Smooth muscle cell (in vitro differentiated cells): ENCODE measurements at regions not wholly inside any gene's neighbourhood (a gene's known extent, or its start where the extent isn't known, plus 50 kb on each side); places are given as distances from the start of the nearest gene placed in this dataset.

ENCODE experiments used
- DNase-seq: peaks from one replicate; lab custom pipeline; 2025; ENCODE audit not compliant: unreplicated experiment; lab: John Stamatoyannopoulos, UW
- H2AFZ ChIP-seq: fragments of 200-600 bp; sonication (generic); 2 replicates; pipeline ENCODE4 v1.6.0; 2016; ENCODE audit warnings: antibody characterized with exemption, low read depth, mild to moderate bottlenecking
- H3F3A ChIP-seq: fragments of 200-600 bp; sonication (generic); 2 replicates; pipeline ENCODE4 v1.6.0; 2017; ENCODE audit warnings: antibody characterized with exemption, low read depth
- H3K27ac ChIP-seq: fragments of 200-600 bp; sonication (generic); 2 replicates; pipeline ENCODE4 v1.5.1; 2016; ENCODE audit warnings: low read depth, mild to moderate bottlenecking
- H3K27me3 ChIP-seq: fragments of 200-600 bp; sonication (generic); 2 replicates; pipeline ENCODE4 v1.6.1; 2016; ENCODE audit warnings: low read depth, mild to moderate bottlenecking
- H3K36me3 ChIP-seq: fragments of 200-600 bp; sonication (generic); 2 replicates; pipeline ENCODE4 v1.5.1; 2016; ENCODE audit warnings: low read depth
- H3K4me1 ChIP-seq: fragments of 200-600 bp; sonication (generic); 2 replicates; pipeline ENCODE4 v1.5.1; 2016; ENCODE audit warnings: low read depth
- H3K4me2 ChIP-seq: fragments of 200-600 bp; sonication (generic); 2 replicates; pipeline ENCODE4 v1.6.0; 2016; ENCODE audit warnings: mild to moderate bottlenecking
- H3K4me3 ChIP-seq: fragments of 200-600 bp; sonication (generic); 2 replicates; pipeline ENCODE4 v1.5.1; 2016; ENCODE audit warnings: mild to moderate bottlenecking
- H3K79me2 ChIP-seq: fragments of 200-600 bp; sonication (generic); 2 replicates; pipeline ENCODE4 v1.6.0; 2016; ENCODE audit warnings: low read depth, mild to moderate bottlenecking
- H3K9ac ChIP-seq: fragments of 200-600 bp; sonication (generic); 2 replicates; pipeline ENCODE4 v1.6.0; 2016; ENCODE audit warnings: low read depth
- H3K9me3 ChIP-seq: fragments of 200-600 bp; sonication (generic); replicated peaks from 2 replicates; pipeline ENCODE4 v1.5.1; 2016; ENCODE audit warnings: low read depth
- H4K20me1 ChIP-seq: fragments of 200-600 bp; sonication (generic); 2 replicates; pipeline ENCODE4 v1.6.0; 2016; ENCODE audit warnings: low read depth
- CTCF ChIP-seq: fragments of 200-600 bp; sonication (generic); IDR thresholded peaks from 2 replicates; pipeline ENCODE4 v1.5.1; 2017; ENCODE audit warnings: borderline replicate concordance, mild to moderate bottlenecking, antibody characterized with exemption; ENCODE audit not compliant: insufficient read depth, poor library complexity, severe bottlenecking
- WGBS: methylation state at CpG from one replicate; pipeline ENCODE4 v1.1.7; 2016; ENCODE audit warnings: low lambda C conversion rate; 5-methylcytosine and 5-hydroxymethylcytosine counted together

DNA sequence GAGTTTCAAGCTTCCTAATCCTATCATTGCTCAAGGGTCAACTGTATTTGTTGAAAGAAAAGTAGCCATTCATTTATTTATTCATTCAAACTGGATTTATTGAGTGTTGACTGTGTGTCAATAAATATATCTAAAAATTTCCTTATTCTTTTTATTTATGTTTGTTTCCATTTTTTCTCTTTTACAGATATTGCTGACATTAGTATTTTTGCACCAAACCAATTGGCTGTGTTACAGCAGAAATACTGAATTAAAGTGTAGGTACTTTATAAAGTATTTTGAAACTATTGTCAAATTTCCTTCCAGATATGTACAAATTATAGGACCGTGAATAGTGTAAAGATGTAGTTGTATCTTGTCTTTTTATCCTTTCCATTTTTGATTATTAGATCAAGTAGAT lies 692.0 kb upstream of the SLC10A2 start:
- H3K27ac ChIP-seq = no peak overlapping the region
- no peaks in the 10 kb centered on the region for H3F3A ChIP-seq
- H3K9ac ChIP-seq = no peak overlapping the region
- no peak for TF ChIP-seq CTCF
- no peaks in the 10 kb centered on the region for H3K27me3 ChIP-seq
- DNase-seq = no peak
- no peak overlapping the region for H3K4me2 ChIP-seq
- H3K36me3 ChIP-seq = no peaks in the 10 kb centered on the region
- no peak overlapping the region for H2AFZ ChIP-seq
- H3K9me3 ChIP-seq = no peaks in the 10 kb centered on the region
- no peak overlapping the region for H3K4me3 ChIP-seq
- no peaks in the 10 kb centered on the region for H4K20me1 ChIP-seq
- no peaks in the 10 kb centered on the region for H3K79me2 ChIP-seq
- WGBS = 89% methylated on average over 1 of the region's 1 CpG
- H3K4me1 ChIP-seq = no peaks in the 10 kb centered on the region

GRCh38 chr13:103757361-103757760 lies 691.1 kb upstream of the SLC10A2 start:
- H2AFZ ChIP-seq = no peak overlapping the region
- H3K79me2 ChIP-seq = no peaks in the 10 kb centered on the region
- H3K27me3 ChIP-seq = no peaks in the 10 kb centered on the region
- no peaks in the 10 kb centered on the region for H3K4me1 ChIP-seq
- no peaks in the 10 kb centered on the region for H4K20me1 ChIP-seq
- H3K36me3 ChIP-seq = no peaks in the 10 kb centered on the region
- no peak for TF ChIP-seq CTCF
- no peak overlapping the region for H3K4me2 ChIP-seq
- no peak overlapping the region for H3K9ac ChIP-seq
- H3K27ac ChIP-seq = no peak overlapping the region
- no peak for DNase-seq
- no peaks in the 10 kb centered on the region for H3K9me3 ChIP-seq
- H3F3A ChIP-seq = no peaks in the 10 kb centered on the region
- no peak overlapping the region for H3K4me3 ChIP-seq

GRCh38 chr13:103754783-103755182 lies 688.6 kb upstream of the SLC10A2 start:
- H3K27ac ChIP-seq = no peak overlapping the region
- no peaks in the 10 kb centered on the region for H3F3A ChIP-seq
- no peak overlapping the region for H3K9ac ChIP-seq
- no peak for DNase-seq
- H2AFZ ChIP-seq = no peak overlapping the region
- no peaks in the 10 kb centered on the region for H3K27me3 ChIP-seq
- no peak overlapping the region for H3K4me2 ChIP-seq
- no peaks in the 10 kb centered on the region for H3K9me3 ChIP-seq
- H3K4me1 ChIP-seq = no peaks in the 10 kb centered on the region
- no peak for TF ChIP-seq CTCF
- H4K20me1 ChIP-seq = no peaks in the 10 kb centered on the region
- H3K79me2 ChIP-seq = no peaks in the 10 kb centered on the region
- no peaks in the 10 kb centered on the region for H3K36me3 ChIP-seq
- H3K4me3 ChIP-seq = no peak overlapping the region
- whole genome bisulfite sequencing = 84% methylated on average over 2 of the region's 2 CpGs

DNA sequence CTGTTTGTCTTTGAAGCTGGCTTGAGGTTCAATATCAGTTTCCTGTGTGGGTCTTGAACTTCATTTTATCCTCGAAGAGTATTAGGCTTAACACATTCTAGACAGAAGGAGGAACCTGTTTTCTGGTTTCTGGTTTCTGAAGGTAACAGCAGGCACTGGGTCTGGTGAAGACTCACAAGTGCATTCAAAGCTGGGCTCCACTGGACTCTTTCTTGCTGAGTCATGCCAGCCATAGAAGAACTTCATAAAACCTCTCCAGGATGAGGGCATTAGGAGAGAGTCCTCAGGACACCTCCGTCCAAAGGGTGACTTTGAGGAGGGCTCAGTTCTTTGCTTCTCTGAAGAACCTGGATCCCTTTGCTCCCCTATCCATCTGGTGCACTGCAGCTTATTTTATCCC lies 668.6 kb upstream of the SLC10A2 start:
- Histone ChIP-seq H3K4me3 (no peak overlapping the region), H3K79me2 (no peaks in the 10 kb centered on the region), H3K36me3 (no peaks in the 10 kb centered on the region), H3K9ac (no peak overlapping the region), H3K27ac (no peak overlapping the region), H3K4me2 (no peak overlapping the region), H4K20me1 (no peaks in the 10 kb centered on the region), H2AFZ (no peak overlapping the region), H3K27me3 (no peaks in the 10 kb centered on the region), H3K9me3 (no peaks in the 10 kb centered on the region), H3K4me1 (no peaks in the 10 kb centered on the region), H3F3A (no peaks in the 10 kb centered on the region)
- no peak for TF ChIP-seq CTCF
- DNase-seq = no peak
- 88% methylated on average over 2 of the region's 2 CpGs for WGBS
